Transverse colon (tissue), 4 donors: ENCODE measurements at regions not wholly inside any gene's neighbourhood (a gene's known extent, or its start where the extent isn't known, plus 50 kb on each side); places are given as distances from the start of the nearest gene placed in this dataset.

Experiments
- EP300 ChIP-seq: sonication (generic); formaldehyde crosslinking; IDR thresholded peaks from one replicate; pipeline ENCODE4 v1.6.1; 2017; ENCODE audit warnings: antibody characterized with exemption, low read depth
- POLR2A ChIP-seq: fragments of 450-650 bp; IDR thresholded peaks from one replicate; pipeline ENCODE4 v1.6.1; 2016; ENCODE audit warnings: antibody characterized with exemption, mild to moderate bottlenecking, moderate library complexity
- POLR2AphosphoS5 ChIP-seq, 3 donors: sonication (generic); formaldehyde crosslinking; IDR thresholded peaks; one replicate each; pipeline ENCODE4 v1.6.1; 2016; ENCODE audit warnings: antibody characterized with exemption in 3 of 3
- TF ChIP-seq, protein P1 (sequence below), 5 experiments: fragments of 200-600 bp in 3 of 5; fragments of 450-650 bp in 2 of 5; sonication (generic) in 3 of 5; IDR thresholded peaks; 1 replicate in 2 of 5; 2 replicates in 3 of 5; pipeline ENCODE4 v1.5.1; 2016 to 2017; ENCODE audit warnings: antibody characterized with exemption in 5 of 5, inconsistent platforms in 3 of 5, mild to moderate bottlenecking in 2 of 5, moderate library complexity in 1 of 5

- TF ChIP-seq, protein P1, sequence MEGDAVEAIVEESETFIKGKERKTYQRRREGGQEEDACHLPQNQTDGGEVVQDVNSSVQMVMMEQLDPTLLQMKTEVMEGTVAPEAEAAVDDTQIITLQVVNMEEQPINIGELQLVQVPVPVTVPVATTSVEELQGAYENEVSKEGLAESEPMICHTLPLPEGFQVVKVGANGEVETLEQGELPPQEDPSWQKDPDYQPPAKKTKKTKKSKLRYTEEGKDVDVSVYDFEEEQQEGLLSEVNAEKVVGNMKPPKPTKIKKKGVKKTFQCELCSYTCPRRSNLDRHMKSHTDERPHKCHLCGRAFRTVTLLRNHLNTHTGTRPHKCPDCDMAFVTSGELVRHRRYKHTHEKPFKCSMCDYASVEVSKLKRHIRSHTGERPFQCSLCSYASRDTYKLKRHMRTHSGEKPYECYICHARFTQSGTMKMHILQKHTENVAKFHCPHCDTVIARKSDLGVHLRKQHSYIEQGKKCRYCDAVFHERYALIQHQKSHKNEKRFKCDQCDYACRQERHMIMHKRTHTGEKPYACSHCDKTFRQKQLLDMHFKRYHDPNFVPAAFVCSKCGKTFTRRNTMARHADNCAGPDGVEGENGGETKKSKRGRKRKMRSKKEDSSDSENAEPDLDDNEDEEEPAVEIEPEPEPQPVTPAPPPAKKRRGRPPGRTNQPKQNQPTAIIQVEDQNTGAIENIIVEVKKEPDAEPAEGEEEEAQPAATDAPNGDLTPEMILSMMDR (IDR thresholded peaks at IDR 0.05): no peak
- TF ChIP-seq POLR2A (no peak), POLR2AphosphoS5 (IDR thresholded peaks at IDR 0.05) (no peak), EP300 (no peak)
These were observed 52.2 kb downstream of the POLR1D start for GRCh38 chr13:27673911-27674310.
